NT2/D1 (cell line): ENCODE measurements at regions not wholly inside any gene's neighbourhood (a gene's known extent, or its start where the extent isn't known, plus 50 kb on each side); places are given as distances from the start of the nearest gene placed in this dataset.
"Not testable (repeated sequence)": the region's sequence is repeated elsewhere in the genome, so short reads cannot be mapped to it uniquely, and the experiment has no call there.

ENCODE experiments used
- DNase-seq: peaks from one replicate; pipeline ENCODE4 v3.0.0-alpha.2; 2011; ENCODE audit warnings: low read depth, low spot score
- H3K27me3 ChIP-seq: 2 replicates; pipeline ENCODE4 v1.6.0; 2011; ENCODE audit warnings: mild to moderate bottlenecking; ENCODE audit not compliant: insufficient read length, insufficient read depth
- H3K36me3 ChIP-seq: 2 replicates; pipeline ENCODE4 v1.6.1; 2011; ENCODE audit warnings: mild to moderate bottlenecking, low read length, mixed read lengths; ENCODE audit not compliant: insufficient read depth, insufficient read length
- H3K4me1 ChIP-seq: 2 replicates; pipeline ENCODE4 v1.5.1; 2011; ENCODE audit not compliant: insufficient read depth, insufficient read length
- H3K4me3 ChIP-seq: 2 replicates; pipeline ENCODE4 v1.5.1; 2011; ENCODE audit warnings: low read depth; ENCODE audit not compliant: insufficient read length
- H3K9ac ChIP-seq: 2 replicates; pipeline ENCODE4 v1.6.0; 2011; ENCODE audit warnings: low read depth; ENCODE audit not compliant: insufficient read length
- H3K9me3 ChIP-seq: 2 replicates; pipeline ENCODE4 v1.5.1; 2011; ENCODE audit warnings: mild to moderate bottlenecking, low read length; ENCODE audit not compliant: insufficient read depth
- SUZ12 ChIP-seq: IDR thresholded peaks from 2 replicates; pipeline ENCODE4 v1.6.1; 2011; ENCODE audit not compliant: insufficient read length, insufficient read depth; ENCODE audit errors: extremely low read depth
- YY1 ChIP-seq: IDR thresholded peaks from 2 replicates; pipeline ENCODE4 v1.6.1; 2011; ENCODE audit not compliant: insufficient read length, insufficient read depth
- ZNF274 ChIP-seq: IDR thresholded peaks from 2 replicates; pipeline ENCODE4 v1.6.1; 2011; ENCODE audit warnings: mild to moderate bottlenecking, low read depth, low read length

DNA sequence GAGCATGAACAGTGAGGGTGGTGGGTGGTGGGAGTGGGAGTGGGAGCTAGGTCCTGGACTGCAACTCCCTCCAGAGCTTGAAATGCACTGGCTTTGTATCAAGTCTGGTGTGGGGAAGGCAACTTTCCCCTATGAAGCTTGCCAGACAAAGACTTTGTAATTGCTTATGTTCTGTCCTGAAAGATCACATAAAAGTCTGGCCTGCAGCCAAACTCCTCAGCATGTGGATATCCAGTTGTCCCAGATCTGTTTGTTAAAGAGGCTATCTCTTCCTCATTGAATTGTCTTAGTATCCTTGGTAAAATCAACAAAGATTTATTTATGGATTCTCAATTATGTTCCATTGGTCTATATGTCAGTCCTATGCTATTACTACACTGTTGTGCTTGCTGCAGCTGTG is 607.9 kb downstream of the GLUD2 start:
- no peak for DNase-seq
- Histone ChIP-seq H3K9ac (no peak overlapping the region), H3K36me3 (no peaks in the 10 kb centered on the region), H3K4me1 (no peaks in the 10 kb centered on the region), H3K9me3 (no peaks in the 10 kb centered on the region), H3K4me3 (no peak overlapping the region), H3K27me3 (no peaks in the 10 kb centered on the region)
- TF ChIP-seq ZNF274 (no peak), SUZ12 (no peak), YY1 (no peak)

DNA sequence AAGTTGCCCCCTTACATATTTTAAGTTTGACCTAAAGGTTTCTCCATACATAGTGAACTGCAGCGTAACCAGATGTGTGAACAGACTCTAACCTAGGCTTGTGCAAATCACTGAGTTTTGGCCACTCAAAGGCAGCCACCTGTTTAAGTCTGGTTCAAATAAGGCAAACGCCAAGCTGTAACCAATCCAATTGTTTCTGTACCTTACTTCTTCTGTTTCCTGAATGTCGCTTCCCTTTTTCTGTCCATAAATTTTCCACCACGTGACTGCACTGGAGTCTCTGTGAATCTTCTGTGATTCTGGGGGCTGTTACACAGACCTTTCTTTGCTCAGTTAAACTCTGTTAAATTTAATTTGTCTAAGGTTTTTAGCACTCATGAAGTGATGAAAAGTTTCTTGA is 618.8 kb downstream of the GLUD2 start:
- no peak for TF ChIP-seq ZNF274
- TF ChIP-seq SUZ12, result no peak
- TF ChIP-seq YY1, result no peak
- no peak overlapping the region for H3K9ac ChIP-seq
- H3K27me3 ChIP-seq, result no peaks in the 10 kb centered on the region
- no peaks in the 10 kb centered on the region for H3K36me3 ChIP-seq
- DNase-seq, result no peak
- H3K4me1 ChIP-seq, result no peaks in the 10 kb centered on the region
- H3K9me3 ChIP-seq, result no peaks in the 10 kb centered on the region
- no peak overlapping the region for H3K4me3 ChIP-seq

DNA sequence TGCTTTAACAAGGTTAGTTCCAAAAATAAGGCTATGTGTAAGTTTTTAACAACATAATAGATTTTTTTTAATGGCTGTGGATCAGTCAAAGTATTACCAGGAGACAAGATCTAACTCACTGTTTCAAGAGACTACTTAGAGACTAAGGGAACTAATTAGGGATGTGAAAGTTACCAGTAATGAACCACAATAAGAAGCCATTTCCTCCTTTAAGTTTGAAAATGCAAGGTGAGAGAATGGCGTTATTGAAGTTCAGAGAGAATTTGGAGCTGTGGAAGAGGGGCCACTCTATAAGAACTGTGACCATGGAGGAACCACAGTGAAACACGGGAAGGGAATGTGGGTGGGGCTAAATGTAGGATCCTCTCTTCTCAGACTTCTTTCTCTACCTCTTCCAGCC is 624.2 kb downstream of the GLUD2 start:
- Histone ChIP-seq H3K9ac (no peak overlapping the region), H3K9me3 (no peaks in the 10 kb centered on the region), H3K27me3 (no peaks in the 10 kb centered on the region), H3K4me3 (no peak overlapping the region), H3K4me1 (no peaks in the 10 kb centered on the region), H3K36me3 (no peaks in the 10 kb centered on the region)
- TF ChIP-seq ZNF274 (no peak), SUZ12 (no peak), YY1 (no peak)
- no peak for DNase-seq

DNA sequence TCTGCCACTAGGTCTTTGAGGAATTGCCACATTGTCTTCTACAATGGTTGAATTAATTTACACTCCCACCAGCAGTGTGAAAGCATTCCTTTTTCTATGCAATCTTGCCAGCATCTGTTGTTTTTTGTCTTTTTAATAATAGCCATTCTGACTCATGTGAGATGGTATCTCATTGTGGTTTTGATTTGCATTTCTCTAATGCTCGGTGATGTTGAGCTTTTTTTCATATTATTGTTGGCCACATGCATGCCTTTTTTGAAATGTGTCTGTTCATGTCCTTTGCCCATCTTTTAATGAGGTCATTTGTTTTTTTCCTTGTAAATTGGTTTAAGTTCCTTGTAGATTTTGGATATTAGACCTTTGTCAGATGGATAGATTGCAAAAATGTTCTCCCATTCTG is 661.8 kb downstream of the GLUD2 start:
- not testable (repeated sequence) for H3K36me3 ChIP-seq, H3K9ac ChIP-seq, H3K27me3 ChIP-seq, H3K4me3 ChIP-seq, H3K4me1 ChIP-seq, DNase-seq, H3K9me3 ChIP-seq

DNA sequence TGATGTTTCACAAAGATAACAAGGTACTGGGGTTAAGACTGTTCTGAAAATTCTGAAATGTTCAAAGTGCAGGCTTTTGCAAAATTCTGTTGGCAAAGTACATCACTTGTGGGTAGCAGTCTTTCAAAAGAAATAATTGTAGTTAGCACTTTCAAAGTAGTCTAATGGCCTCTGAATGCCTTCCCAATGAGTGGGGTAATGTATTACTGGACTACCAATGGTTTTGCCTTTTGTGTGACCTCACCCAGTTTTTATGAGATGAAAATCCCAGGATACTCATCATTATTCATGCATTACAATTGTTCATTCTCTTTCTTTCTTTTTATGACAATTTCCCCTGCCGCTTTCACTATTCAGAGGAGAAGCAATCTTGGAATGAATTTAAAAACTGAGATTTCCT is 686.1 kb downstream of the GLUD2 start:
- DNase-seq, result no peak
- Histone ChIP-seq H3K27me3 (no peaks in the 10 kb centered on the region), H3K9me3 (no peaks in the 10 kb centered on the region), H3K4me1 (no peaks in the 10 kb centered on the region), H3K36me3 (no peaks in the 10 kb centered on the region), H3K9ac (no peak overlapping the region), H3K4me3 (no peak overlapping the region)
- TF ChIP-seq ZNF274 (no peak), YY1 (no peak), SUZ12 (no peak)

DNA sequence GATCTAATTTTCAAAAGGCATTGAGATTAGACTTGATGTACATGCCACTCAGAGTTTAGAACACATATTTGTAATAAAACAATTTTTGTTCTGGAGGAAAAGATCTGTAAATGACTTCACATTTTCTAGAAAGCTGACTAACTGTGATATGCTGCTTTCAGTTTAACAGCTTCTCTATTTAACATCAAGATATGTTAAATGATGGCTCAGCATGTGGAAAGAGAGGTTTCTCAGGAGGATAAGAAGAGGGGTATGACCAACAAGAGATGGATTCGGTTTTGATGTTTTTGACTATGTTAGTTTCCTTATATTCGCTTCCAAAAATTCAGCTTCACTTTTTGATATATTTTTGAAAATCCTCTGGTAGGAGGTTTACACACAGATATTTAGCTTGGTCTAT is 698.7 kb downstream of the GLUD2 start:
- no peak overlapping the region for H3K9ac ChIP-seq
- no peaks in the 10 kb centered on the region for H3K4me1 ChIP-seq
- no peaks in the 10 kb centered on the region for H3K27me3 ChIP-seq
- no peak for DNase-seq
- H3K36me3 ChIP-seq, result no peaks in the 10 kb centered on the region
- no peaks in the 10 kb centered on the region for H3K9me3 ChIP-seq
- TF ChIP-seq YY1 (no peak), SUZ12 (no peak), ZNF274 (no peak)
- no peak overlapping the region for H3K4me3 ChIP-seq

DNA sequence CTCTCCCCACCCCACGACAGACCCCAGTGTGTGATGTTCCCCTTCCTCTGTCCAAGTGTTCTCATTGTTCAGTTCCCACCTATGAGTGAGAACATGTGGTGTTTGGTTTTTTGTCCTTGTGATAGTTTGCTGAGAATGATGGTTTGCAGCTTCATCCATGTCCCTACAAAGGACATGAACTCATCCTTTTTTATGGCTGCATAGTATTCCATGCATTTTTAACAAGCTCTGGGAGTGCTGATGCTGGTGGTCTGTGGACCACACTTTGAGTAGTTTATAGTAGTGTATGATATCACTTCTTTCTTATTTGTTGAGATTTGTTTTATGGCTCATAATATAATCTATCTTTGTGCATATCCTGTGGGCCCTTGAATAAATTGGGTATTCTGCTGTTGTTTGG is 706.2 kb downstream of the GLUD2 start:
- not testable (repeated sequence) for H3K4me1 ChIP-seq, H3K27me3 ChIP-seq, H3K9ac ChIP-seq, H3K4me3 ChIP-seq, DNase-seq, H3K36me3 ChIP-seq, H3K9me3 ChIP-seq

DNA sequence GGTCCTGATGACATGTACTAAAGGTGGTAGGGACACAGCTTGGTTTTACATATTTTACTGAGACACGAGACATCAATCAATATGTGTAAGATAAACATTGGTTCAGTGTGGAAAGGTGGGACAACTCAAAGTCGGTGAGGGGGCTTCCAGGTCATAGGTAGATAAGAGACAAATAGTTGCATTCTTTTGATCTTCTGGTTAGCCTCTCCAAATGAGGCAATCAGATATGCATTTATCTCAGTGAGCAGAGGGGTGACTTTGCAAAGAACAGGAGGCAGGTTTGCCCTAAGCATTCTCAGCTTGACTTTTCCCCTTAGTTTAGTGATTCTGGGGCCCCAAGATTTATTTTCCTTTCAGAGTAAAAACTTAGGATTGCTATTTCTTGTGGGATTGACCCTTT is 706.9 kb downstream of the GLUD2 start:
- H3K36me3 ChIP-seq, result no peaks in the 10 kb centered on the region
- no peak overlapping the region for H3K4me3 ChIP-seq
- DNase-seq, result no peak
- no peak for TF ChIP-seq ZNF274
- no peak overlapping the region for H3K9ac ChIP-seq
- no peaks in the 10 kb centered on the region for H3K9me3 ChIP-seq
- no peaks in the 10 kb centered on the region for H3K27me3 ChIP-seq
- no peaks in the 10 kb centered on the region for H3K4me1 ChIP-seq
